Midbrain (tissue), 1 donor: ENCODE measurements at regions not wholly inside any gene's neighbourhood (a gene's known extent, or its start where the extent isn't known, plus 50 kb on each side); places are given as distances from the start of the nearest gene placed in this dataset.
"Not testable (repeated sequence)": the region's sequence is repeated elsewhere in the genome, so short reads cannot be mapped to it uniquely, and the experiment has no call there.

ENCODE experiments used
- DNase-seq: peaks from one replicate; lab custom pipeline; 2025; lab: John Stamatoyannopoulos, UW

- not testable (repeated sequence) for DNase-seq
Observed at GRCh38 chr4:100900945-100901344, 383.1 kb upstream of the EMCN start.

- DNase-seq, result no peak
Observed at GRCh38 chr4:100900134-100900533, 382.3 kb upstream of the EMCN start.

GRCh38 chr4:100898844-100899243 is 381.0 kb upstream of the EMCN start:
- no peak for DNase-seq

- DNase-seq, result no peak
Observed at GRCh38 chr4:100895556-100896197, 377.9 kb upstream of the EMCN start.

- DNase-seq, result no peak
Observed at GRCh38 chr4:100894339-100894870, 376.6 kb upstream of the EMCN start.

GRCh38 chr4:100891808-100892207 is 374.0 kb upstream of the EMCN start:
- DNase-seq, result no peak

- DNase-seq, result no peak
Observed at GRCh38 chr4:100889898-100890297, 372.1 kb upstream of the EMCN start.

GRCh38 chr4:100889401-100889800 is 371.6 kb upstream of the EMCN start:
- no peak for DNase-seq

GRCh38 chr4:100882661-100883060 is 364.8 kb upstream of the EMCN start:
- no peak for DNase-seq

GRCh38 chr4:100881283-100881682 is 363.5 kb upstream of the EMCN start:
- no peak for DNase-seq

- no peak for DNase-seq
Observed at GRCh38 chr4:100880011-100880410, 362.2 kb upstream of the EMCN start.

- no peak for DNase-seq
Observed at GRCh38 chr4:100879471-100879870, 361.6 kb upstream of the EMCN start.

- no peak for DNase-seq
Observed at GRCh38 chr4:100876546-100876945, 358.7 kb upstream of the EMCN start.

- no peak for DNase-seq
Observed at GRCh38 chr4:100875296-100876068, 357.7 kb upstream of the EMCN start.

- DNase-seq, result no peak
Observed at GRCh38 chr4:100872811-100873210, 355.0 kb upstream of the EMCN start.

GRCh38 chr4:100870940-100871772 is 353.3 kb upstream of the EMCN start:
- DNase-seq, result no peak

- DNase-seq, result no peak
Observed at GRCh38 chr4:100869276-100869675, 351.5 kb upstream of the EMCN start.

GRCh38 chr4:100868281-100868680 is 350.5 kb upstream of the EMCN start:
- DNase-seq, result not testable (repeated sequence)

- no peak for DNase-seq
Observed at GRCh38 chr4:100852326-100852725, 334.5 kb upstream of the EMCN start.

- DNase-seq, result peak; percentile 6
Observed at GRCh38 chr4:100849319-100849718, 331.5 kb upstream of the EMCN start.

GRCh38 chr4:100848841-100849240 is 331.0 kb upstream of the EMCN start:
- DNase-seq, result peak; percentile 9

GRCh38 chr4:100843910-100844309 is 326.1 kb upstream of the EMCN start:
- no peak for DNase-seq
